Lung (tissue), 11 donors: ENCODE measurements at regions not wholly inside any gene's neighbourhood (a gene's known extent, or its start where the extent isn't known, plus 50 kb on each side); places are given as distances from the start of the nearest gene placed in this dataset.

ENCODE experiments used
- ATAC-seq: fragments of 200-7000 bp; cut with Tn5 transposase; one replicate; pipeline ENCODE4 v1.9.1; 2020; ENCODE audit warnings: moderate number of reproducible peaks; ENCODE audit not compliant: insufficient read depth, low FRiP score
- DNase-seq, 3 donors: peaks; one replicate each; pipeline ENCODE4 v3.0.0-alpha.2; 2013 to 2017
- H3K27ac ChIP-seq, 2 donors: one replicate each; pipeline ENCODE4 v1.5.1; 2013; ENCODE audit warnings: mild to moderate bottlenecking in 2 of 2, moderate library complexity in 2 of 2, control low read depth in 1 of 2, inconsistent platforms in 1 of 2, low read depth in 1 of 2, low read length in 1 of 2
- H3K27me3 ChIP-seq, 3 donors: one replicate each; pipeline ENCODE4 v1.5.1; 2013; ENCODE audit warnings: low read length in 2 of 3; ENCODE audit not compliant: control insufficient read depth in 3 of 3, insufficient read depth in 3 of 3
- H3K36me3 ChIP-seq, 4 donors: one replicate each; pipeline ENCODE4 v1.5.1; 2013; ENCODE audit warnings: low read length in 4 of 4, mild to moderate bottlenecking in 1 of 4, moderate library complexity in 1 of 4; ENCODE audit not compliant: control insufficient read depth in 4 of 4, insufficient read depth in 4 of 4
- H3K4me1 ChIP-seq, 5 donors: one replicate each; pipeline ENCODE4 v1.5.1; 2013; ENCODE audit warnings: low read length in 5 of 5, mild to moderate bottlenecking in 2 of 5, moderate library complexity in 1 of 5; ENCODE audit not compliant: control insufficient read depth in 5 of 5, insufficient read depth in 5 of 5
- H3K4me3 ChIP-seq: one replicate; pipeline ENCODE4 v1.5.1; 2013; ENCODE audit warnings: mild to moderate bottlenecking, control low read depth, moderate library complexity
- H3K9ac ChIP-seq, 2 donors: one replicate each; pipeline ENCODE4 v1.5.1; 2013; ENCODE audit warnings: low read length in 2 of 2, control low read depth in 1 of 2; ENCODE audit not compliant: insufficient read depth in 1 of 2
- H3K9me3 ChIP-seq, 4 donors: one replicate each; pipeline ENCODE4 v1.5.1; 2013; ENCODE audit warnings: low read length in 3 of 4, mild to moderate bottlenecking in 1 of 4, moderate library complexity in 1 of 4; ENCODE audit not compliant: control insufficient read depth in 4 of 4, insufficient read depth in 3 of 4
- CTCF ChIP-seq: IDR thresholded peaks from 2 replicates; pipeline ENCODE4 v1.5.1; 2012; ENCODE audit warnings: mild to moderate bottlenecking; ENCODE audit errors: control extremely low read depth, extremely low read depth
- WGBS, 2 donors: extraction: QIAGEN DNeasy Blood & Tissue Kit; methylation state at CpG; one replicate each; pipeline ENCODE4 v1.1.7; 2013; 5-methylcytosine and 5-hydroxymethylcytosine counted together
- donor health status: control.
- donor health status: control.
- donor health status: Bipolar disorder and iron deficiency.
- donor health status: healthy.
- donor health status: DM: yes; HTN: yes; CAD: no.

- Histone ChIP-seq H3K27me3 (no peaks in the 10 kb centered on the region), H3K9ac (no peak overlapping the region), H3K27ac (no peak overlapping the region), H3K36me3 (no peaks in the 10 kb centered on the region), H3K4me3 (no peak overlapping the region), H3K4me1 (no peaks in the 10 kb centered on the region), H3K9me3 (no peaks in the 10 kb centered on the region)
- TF ChIP-seq CTCF, result no peak
- DNase-seq (no peak), ATAC-seq (no peak)
- WGBS, 2 donors, result 0% methylated on average over 2 of the region's 2 CpGs
Measured at GRCh38 chr11:32233928-32234327, 143.1 kb downstream of the RCN1 start.

DNA sequence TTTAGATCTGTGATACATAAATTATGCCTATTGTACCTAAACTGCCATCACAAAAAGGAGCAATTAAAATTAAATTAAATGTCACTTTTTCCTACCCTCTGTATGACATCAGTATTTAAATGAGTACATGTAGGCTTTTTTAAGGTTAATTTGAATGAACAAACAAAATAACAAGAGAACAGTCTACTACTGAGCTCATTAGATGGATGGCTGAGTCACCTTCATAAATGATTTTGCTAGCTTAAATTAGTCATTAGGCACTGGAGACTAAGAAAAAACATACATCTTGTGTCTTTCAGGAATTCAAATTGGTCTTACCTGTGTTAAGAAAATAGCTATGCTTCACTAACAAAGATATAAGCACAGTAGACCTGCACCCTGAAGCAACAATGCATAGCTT lies 153.6 kb downstream of the RCN1 start:
- DNase-seq (no peak), ATAC-seq (no peak)
- no peak overlapping the region for H3K27ac ChIP-seq
- no peak overlapping the region for H3K9ac ChIP-seq
- no peaks in the 10 kb centered on the region for H3K27me3 ChIP-seq
- H3K4me1 ChIP-seq, result peaks cover 0 to 2% (median 0%) of the 10 kb centered on the region in 5 donors
- no peak for TF ChIP-seq CTCF
- H3K9me3 ChIP-seq, result no peaks in the 10 kb centered on the region
- H3K36me3 ChIP-seq, result no peaks in the 10 kb centered on the region
- no peak overlapping the region for H3K4me3 ChIP-seq

- Histone ChIP-seq H3K27ac (no peak overlapping the region), H3K36me3 (no peaks in the 10 kb centered on the region), H3K9ac (no peak overlapping the region), H3K9me3 (no peaks in the 10 kb centered on the region), H3K27me3 (no peaks in the 10 kb centered on the region), H3K4me1 (peaks cover 0 to 56% (median 5%) of the 10 kb centered on the region in 5 donors), H3K4me3 (no peak overlapping the region)
- ATAC-seq, result no peak
- DNase-seq, result peak in 2 of 3 donors; percentile 43 to 52
- 80% methylated on average over 3 of the region's 3 CpGs for WGBS, 2 donors
- no peak for TF ChIP-seq CTCF
Measured at GRCh38 chr11:32253706-32254105, 162.8 kb downstream of the RCN1 start.

GRCh38 chr11:32255841-32256240 lies 165.0 kb downstream of the RCN1 start:
- no peak overlapping the region for H3K27ac ChIP-seq
- H3K36me3 ChIP-seq, result no peaks in the 10 kb centered on the region
- DNase-seq (peak; percentile 97 to 99 (median 99)), ATAC-seq (no peak)
- H3K27me3 ChIP-seq, result no peaks in the 10 kb centered on the region
- H3K4me1 ChIP-seq, result peaks cover 0 to 66% (median 5%) of the 10 kb centered on the region in 5 donors
- WGBS, 2 donors, result 50 to 73% methylated on average over 8 of the region's 8 CpGs
- no peak overlapping the region for H3K4me3 ChIP-seq
- H3K9me3 ChIP-seq, result no peaks in the 10 kb centered on the region
- no peak for TF ChIP-seq CTCF
- H3K9ac ChIP-seq, result peak overlapping the region in 1 of 2 donors; percentile 54
